SK-N-MC (cell line): ENCODE measurements at regions not wholly inside any gene's neighbourhood (a gene's known extent, or its start where the extent isn't known, plus 50 kb on each side); places are given as distances from the start of the nearest gene placed in this dataset.

Experiments
- EZH2 ChIP-seq: fragments of 200-600 bp; sonication (generic); IDR thresholded peaks from one replicate; pipeline ENCODE4 v1.6.1; 2017; ENCODE audit warnings: antibody characterized with exemption
- FOXP2 ChIP-seq: optimal IDR thresholded peaks from 2 replicates; pipeline ENCODE3; 2011; ENCODE audit warnings: mild to moderate bottlenecking, moderate library complexity; ENCODE audit not compliant: insufficient read depth; ENCODE audit errors: extremely low read length, control extremely low read depth
- POLR2AphosphoS5 ChIP-seq: IDR thresholded peaks from 2 replicates; pipeline ENCODE4 v1.6.1; 2012; ENCODE audit warnings: mild to moderate bottlenecking, low read depth, low read length, borderline replicate concordance

DNA sequence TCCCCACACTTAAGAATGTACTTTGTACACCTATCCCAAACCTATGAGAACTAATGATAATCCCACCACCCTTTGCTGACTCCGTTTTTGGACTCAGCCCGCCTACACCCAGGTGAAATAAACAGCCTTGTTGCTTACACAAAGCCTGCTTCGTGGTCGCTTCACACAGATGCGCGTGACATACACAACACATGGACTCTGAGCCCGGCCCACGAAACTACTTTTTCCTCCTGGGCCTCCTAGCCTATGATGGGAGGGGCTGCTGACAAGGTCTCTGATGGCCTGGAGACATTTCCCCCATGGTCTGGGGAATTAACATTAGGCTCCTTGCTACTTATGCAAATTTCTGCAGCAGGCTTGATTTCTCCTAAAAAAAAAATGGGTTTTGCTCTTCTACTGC lies 1176.4 kb upstream of the RAG2 start:
- no peak for TF ChIP-seq POLR2AphosphoS5
- TF ChIP-seq EZH2, result no peak
- TF ChIP-seq FOXP2, result no peak
